Esophagus squamous epithelium (tissue), 4 donors: ENCODE measurements at regions not wholly inside any gene's neighbourhood (a gene's known extent, or its start where the extent isn't known, plus 50 kb on each side); places are given as distances from the start of the nearest gene placed in this dataset.

Experiments
- CTCF ChIP-seq, 6 experiments: fragments of 450-650 bp in 4 of 6; fragments of 200-600 bp in 2 of 6; sonication (generic) in 2 of 6; IDR thresholded peaks; one replicate each; pipeline ENCODE4 v1.5.1; 2016 to 2019; ENCODE audit warnings: antibody characterized with exemption in 6 of 6, mild to moderate bottlenecking in 4 of 6, moderate library complexity in 4 of 6
- POLR2A ChIP-seq, 4 donors: fragments of 450-650 bp; IDR thresholded peaks; one replicate each; pipeline ENCODE4 v1.6.1; 2017; ENCODE audit warnings: antibody characterized with exemption in 4 of 4, mild to moderate bottlenecking in 4 of 4, moderate library complexity in 3 of 4

GRCh38 chr21:35658242-35658641, 402.1 kb downstream of the SETD4 start:
- no peak for TF ChIP-seq POLR2A (IDR thresholded peaks at IDR 0.05)
- TF ChIP-seq CTCF (IDR thresholded peaks at IDR 0.05): no peak
